ENCODE measurements at regions not wholly inside any gene's neighbourhood (a gene's known extent, or its start where the extent isn't known, plus 50 kb on each side); places are given as distances from the start of the nearest gene placed in this dataset.

- Histone ChIP-seq H3K27me3 (no peaks in the 10 kb centered on the region), H3K27ac (no peak overlapping the region), H3K4me1 (no peaks in the 10 kb centered on the region), H3K4me3 (no peak overlapping the region), H3K36me3 (no peaks in the 10 kb centered on the region), H3K9me3 (peaks cover 0 to 10% of the 10 kb centered on the region in 2 donors)
- no peak for DNase-seq (ENCODE audit: low spot score)
- no peak for TF ChIP-seq CTCF (IDR thresholded peaks at IDR 0.05)
Measured at GRCh38 chr1:170369417-170369816, 162.5 kb upstream of the GORAB start.

GRCh38 chr1:170370087-170370486 lies 161.9 kb upstream of the GORAB start:
- H3K27me3 ChIP-seq: no peaks in the 10 kb centered on the region
- peaks cover 0 to 6% of the 10 kb centered on the region in 2 donors for H3K9me3 ChIP-seq
- TF ChIP-seq CTCF (IDR thresholded peaks at IDR 0.05): no peak
- no peak for DNase-seq (ENCODE audit: low spot score)
- no peak overlapping the region for H3K4me3 ChIP-seq
- no peaks in the 10 kb centered on the region for H3K4me1 ChIP-seq
- no peaks in the 10 kb centered on the region for H3K36me3 ChIP-seq
- no peak overlapping the region for H3K27ac ChIP-seq

GRCh38 chr1:170375082-170375723 lies 156.8 kb upstream of the GORAB start:
- H3K27ac ChIP-seq: no peak overlapping the region
- no peaks in the 10 kb centered on the region for H3K36me3 ChIP-seq
- H3K4me3 ChIP-seq: no peak overlapping the region
- no peaks in the 10 kb centered on the region for H3K27me3 ChIP-seq
- no peak for DNase-seq (ENCODE audit: low spot score)
- peaks cover 0 to 3% of the 10 kb centered on the region in 2 donors for H3K4me1 ChIP-seq
- TF ChIP-seq CTCF (IDR thresholded peaks at IDR 0.05): no peak
- H3K9me3 ChIP-seq: no peaks in the 10 kb centered on the region

- peaks cover 0 to 3% of the 10 kb centered on the region in 2 donors for H3K4me1 ChIP-seq
- H3K36me3 ChIP-seq: no peaks in the 10 kb centered on the region
- no peaks in the 10 kb centered on the region for H3K9me3 ChIP-seq
- no peaks in the 10 kb centered on the region for H3K27me3 ChIP-seq
- no peak overlapping the region for H3K4me3 ChIP-seq
- no peak overlapping the region for H3K27ac ChIP-seq
- TF ChIP-seq CTCF (IDR thresholded peaks at IDR 0.05): no peak
- DNase-seq (ENCODE audit: low spot score): no peak
Measured at GRCh38 chr1:170376801-170377385, 155.1 kb upstream of the GORAB start.

- no peaks in the 10 kb centered on the region for H3K36me3 ChIP-seq
- no peak overlapping the region for H3K27ac ChIP-seq
- no peak for TF ChIP-seq CTCF (IDR thresholded peaks at IDR 0.05)
- peaks cover 0 to 3% of the 10 kb centered on the region in 2 donors for H3K4me1 ChIP-seq
- DNase-seq (ENCODE audit: low spot score): no peak
- H3K9me3 ChIP-seq: no peaks in the 10 kb centered on the region
- no peaks in the 10 kb centered on the region for H3K27me3 ChIP-seq
- no peak overlapping the region for H3K4me3 ChIP-seq
Measured at GRCh38 chr1:170377440-170377839, 154.5 kb upstream of the GORAB start.
